H9 (cell line): ENCODE measurements at regions not wholly inside any gene's neighbourhood (a gene's known extent, or its start where the extent isn't known, plus 50 kb on each side); places are given as distances from the start of the nearest gene placed in this dataset.
A peak's percentile ranks its signal among the peaks of the same experiment; 100 is the strongest.

Experiments used
- DNase-seq: peaks from one replicate; pipeline ENCODE4 v3.0.0-alpha.2; 2017
- H2AFZ ChIP-seq: one replicate; pipeline ENCODE4 v1.6.1; 2013; ENCODE audit warnings: mild to moderate bottlenecking, low read length, control low read depth, moderate library complexity
- H2AK5ac ChIP-seq: 2 replicates; pipeline ENCODE4 v1.6.1; 2013; ENCODE audit warnings: low read length, control low read depth, mixed read lengths; ENCODE audit not compliant: insufficient read length
- H2BK120ac ChIP-seq: one replicate; pipeline ENCODE4 v1.6.1; 2013; ENCODE audit warnings: low read depth, mild to moderate bottlenecking, low read length, control low read depth, inconsistent platforms; ENCODE audit not compliant: poor library complexity, severe bottlenecking
- H2BK12ac ChIP-seq: 2 replicates; pipeline ENCODE4 v1.6.1; 2013; ENCODE audit warnings: low read length, control low read depth, mixed read lengths, low read depth; ENCODE audit not compliant: insufficient read length
- H2BK15ac ChIP-seq: 2 replicates; pipeline ENCODE4 v1.6.1; 2013; ENCODE audit warnings: low read depth, low read length, control low read depth
- H2BK20ac ChIP-seq: one replicate; pipeline ENCODE4 v1.6.1; 2013; ENCODE audit warnings: low read depth, mild to moderate bottlenecking, low read length, control low read depth, inconsistent platforms; ENCODE audit not compliant: poor library complexity, severe bottlenecking
- H2BK5ac ChIP-seq: 2 replicates; pipeline ENCODE4 v1.6.1; 2013; ENCODE audit warnings: low read length, control low read depth, mixed read lengths; ENCODE audit not compliant: insufficient read length
- H3K14ac ChIP-seq: 2 replicates; pipeline ENCODE4 v1.6.1; 2013; ENCODE audit warnings: low read length, control low read depth; ENCODE audit not compliant: insufficient read depth
- H3K18ac ChIP-seq: 2 replicates; pipeline ENCODE4 v1.6.1; 2013; ENCODE audit warnings: low read depth, mild to moderate bottlenecking, mixed read lengths, low read length, control low read depth; ENCODE audit not compliant: insufficient read length
- H3K23ac ChIP-seq: 2 replicates; pipeline ENCODE4 v1.6.1; 2013; ENCODE audit warnings: low read length, control low read depth, mixed read lengths, low read depth; ENCODE audit not compliant: insufficient read length
- H3K23me2 ChIP-seq: 2 replicates; pipeline ENCODE4 v1.6.1; 2013; ENCODE audit warnings: low read depth, mild to moderate bottlenecking, mixed read lengths, low read length, control low read depth; ENCODE audit not compliant: insufficient read length, poor library complexity, severe bottlenecking
- H3K27ac ChIP-seq: 2 replicates; pipeline ENCODE4 v1.5.1; 2013; ENCODE audit warnings: low read length, control low read depth, mixed read lengths, low read depth; ENCODE audit not compliant: insufficient read length
- H3K27me3 ChIP-seq: 2 replicates; pipeline ENCODE4 v1.6.1; 2013; ENCODE audit warnings: low read length, control low read depth, inconsistent platforms; ENCODE audit not compliant: insufficient read depth
- H3K4ac ChIP-seq: 2 replicates; pipeline ENCODE4 v1.6.1; 2013; ENCODE audit warnings: low read depth, mild to moderate bottlenecking, control low read depth, inconsistent platforms, low read length, moderate library complexity
- H3K4me1 ChIP-seq: 2 replicates; pipeline ENCODE4 v1.6.1; 2013; ENCODE audit warnings: low read length, control low read depth, inconsistent platforms; ENCODE audit not compliant: insufficient read depth
- H3K4me2 ChIP-seq: 2 replicates; pipeline ENCODE4 v1.6.1; 2013; ENCODE audit warnings: low read length, control low read depth, mixed read lengths; ENCODE audit not compliant: insufficient read length, insufficient read depth
- H3K56ac ChIP-seq: 2 replicates; pipeline ENCODE4 v1.6.1; 2013; ENCODE audit warnings: low read depth, mild to moderate bottlenecking, mixed read lengths, low read length, control low read depth; ENCODE audit not compliant: insufficient read length
- H3K79me1 ChIP-seq: 2 replicates; pipeline ENCODE4 v1.6.1; 2013; ENCODE audit warnings: low read depth, mild to moderate bottlenecking, moderate library complexity, low read length, control low read depth, inconsistent platforms; ENCODE audit not compliant: insufficient read depth, poor library complexity, severe bottlenecking
- H3K79me2 ChIP-seq: 2 replicates; pipeline ENCODE4 v1.6.1; 2013; ENCODE audit warnings: low read length, control low read depth, inconsistent platforms; ENCODE audit not compliant: insufficient read depth
- H3K9ac ChIP-seq: 2 replicates; pipeline ENCODE4 v1.6.1; 2013; ENCODE audit warnings: low read length, control low read depth, mixed read lengths; ENCODE audit not compliant: insufficient read length; ENCODE audit errors: extremely low read depth
- H3K9me3 ChIP-seq: one replicate; pipeline ENCODE4 v1.6.1; 2013; ENCODE audit warnings: low read depth, low read length, inconsistent platforms; ENCODE audit not compliant: control insufficient read depth
- H3T11ph ChIP-seq: one replicate; pipeline ENCODE4 v1.6.1; 2013; ENCODE audit warnings: mild to moderate bottlenecking, low read length, control low read depth, inconsistent platforms
- H4K20me1 ChIP-seq: one replicate; pipeline ENCODE4 v1.6.1; 2013; ENCODE audit not compliant: control insufficient read depth, insufficient read length, insufficient read depth
- H4K5ac ChIP-seq: 2 replicates; pipeline ENCODE4 v1.6.1; 2013; ENCODE audit warnings: low read depth, mild to moderate bottlenecking, mixed read lengths, low read length, control low read depth; ENCODE audit not compliant: insufficient read length
- H4K8ac ChIP-seq: replicated peaks from 2 replicates; pipeline ENCODE4 v1.6.1; 2013; ENCODE audit warnings: low read length, control low read depth, mixed read lengths, low read depth; ENCODE audit not compliant: insufficient read length
- H4K91ac ChIP-seq: 2 replicates; pipeline ENCODE4 v1.6.1; 2013; ENCODE audit warnings: low read depth, mild to moderate bottlenecking, moderate library complexity, mixed read lengths, low read length, control low read depth; ENCODE audit not compliant: insufficient read length
- H3K27ac Mint-ChIP-seq, 3 experiments: 2 replicates in 2 of 3; 3 replicates in 1 of 3; pipeline ENCODE4 v1.8.0; 2020 to 2021; ENCODE audit warnings: mixed read lengths in 3 of 3, mild to moderate bottlenecking in 1 of 3, moderate library complexity in 1 of 3
- H3K27me3 Mint-ChIP-seq: 2 replicates; pipeline ENCODE4 v1.8.0; 2021; ENCODE audit warnings: low read depth, mild to moderate bottlenecking, moderate library complexity, mixed read lengths
- H3K36me3 Mint-ChIP-seq, 3 experiments: 2 replicates in 2 of 3; 3 replicates in 1 of 3; pipeline ENCODE4 v1.8.0; 2020 to 2021; ENCODE audit warnings: low read depth in 3 of 3, mixed read lengths in 3 of 3; ENCODE audit not compliant: insufficient read depth in 1 of 3
- H3K4me1 Mint-ChIP-seq, 2 experiments: 2 replicates each; pipeline ENCODE4 v1.8.0; 2020; ENCODE audit warnings: mixed read lengths in 2 of 2
- H3K4me3 Mint-ChIP-seq, 2 experiments: 2 replicates in 1 of 2; 3 replicates in 1 of 2; pipeline ENCODE4 v1.8.0; 2020 to 2021; ENCODE audit warnings: mild to moderate bottlenecking in 2 of 2, mixed read lengths in 2 of 2, moderate library complexity in 1 of 2
- H3K9me3 Mint-ChIP-seq, 2 experiments: 2 replicates in 1 of 2; 3 replicates in 1 of 2; pipeline ENCODE4 v1.8.0; 2020; ENCODE audit warnings: mild to moderate bottlenecking in 2 of 2, mixed read lengths in 2 of 2, moderate library complexity in 1 of 2
- WGBS: extraction: QIAGEN DNeasy Blood & Tissue Kit; methylation state at CpG from one replicate; pipeline ENCODE4 v1.1.7; 2013; ENCODE audit warnings: missing lambda C conversion rate, low lambda C conversion rate, mixed read lengths; ENCODE audit not compliant: insufficient read length; ENCODE audit errors: extremely low coverage; 5-methylcytosine and 5-hydroxymethylcytosine counted together
- TF ChIP-seq, protein P1 (sequence below): fragments of 200-600 bp; sonication (generic); conservative IDR thresholded peaks from 3 replicates; pipeline ENCODE4 v1.8.0; 2021; ENCODE audit warnings: antibody characterized with exemption, mild to moderate bottlenecking

DNA sequence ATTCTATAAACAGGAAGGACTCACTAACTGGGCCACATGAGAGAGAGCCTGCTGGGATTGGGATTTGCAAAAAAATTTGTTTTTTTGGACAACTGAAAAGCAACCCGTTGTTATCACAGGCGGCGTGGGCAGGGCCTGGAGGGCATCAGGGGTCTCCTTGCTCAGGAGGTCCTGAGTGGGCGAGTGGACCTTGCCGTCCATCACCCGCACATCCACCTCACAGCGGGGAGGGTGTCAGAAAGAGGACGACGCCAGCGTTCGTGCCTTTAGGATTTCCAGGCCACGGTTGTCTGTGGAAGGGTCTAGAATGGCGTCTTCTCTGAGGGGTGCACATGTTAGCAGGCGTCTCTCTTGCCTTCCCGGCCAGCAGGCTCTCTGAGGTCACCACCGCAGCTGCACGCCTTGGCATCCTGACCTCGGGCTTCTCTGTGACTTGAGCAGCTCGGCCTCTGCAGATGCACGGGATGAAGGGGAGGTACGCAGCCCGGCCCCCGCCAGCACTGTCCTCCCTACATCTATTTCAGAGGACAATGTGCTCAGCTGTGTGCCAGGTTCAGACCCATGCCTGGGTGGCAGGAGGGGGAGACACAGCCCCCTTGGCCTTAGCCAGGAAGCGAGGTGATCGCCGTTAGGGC, 749.5 kb downstream of the BRD1 start:
- H3K36me3 Mint-ChIP-seq, result no peaks in the 10 kb centered on the region
- Histone ChIP-seq H3K79me2 (no peaks in the 10 kb centered on the region), H3K23ac (no peak overlapping the region), H3K9ac (no peak overlapping the region), H3K27ac (no peak overlapping the region), H3K4ac (no peak overlapping the region), H4K8ac (no peak overlapping the region), H3T11ph (no peak overlapping the region), H2BK120ac (no peak overlapping the region), H2BK15ac (no peak overlapping the region), H4K5ac (no peak overlapping the region), H3K14ac (no peak overlapping the region; the same call in 1 of the 2 replicates), H3K79me1 (no peaks in the 10 kb centered on the region), H2BK12ac (no peak overlapping the region), H2BK5ac (no peak overlapping the region), H2AFZ (no peak overlapping the region), H3K56ac (no peak overlapping the region), H3K23me2 (no peaks in the 10 kb centered on the region), H3K18ac (no peak overlapping the region), H3K9me3 (no peaks in the 10 kb centered on the region), H3K4me1 (no peaks in the 10 kb centered on the region), H3K4me2 (no peak overlapping the region), H3K27me3 (no peaks in the 10 kb centered on the region), H2AK5ac (no peak overlapping the region), H4K20me1 (no peaks in the 10 kb centered on the region), H4K91ac (no peak overlapping the region), H2BK20ac (no peak overlapping the region)
- DNase-seq, result no peak
- WGBS, result no CpG with 5 or more reads among the region's 26 CpGs
- peak overlapping the region in 1 of 3 experiments; percentile 72; a peak in 2 of 7 replicates for H3K27ac Mint-ChIP-seq
- peaks cover 6% of the 10 kb centered on the region for H3K27me3 Mint-ChIP-seq
- H3K4me3 Mint-ChIP-seq, result no peak overlapping the region
- TF ChIP-seq, protein P1, sequence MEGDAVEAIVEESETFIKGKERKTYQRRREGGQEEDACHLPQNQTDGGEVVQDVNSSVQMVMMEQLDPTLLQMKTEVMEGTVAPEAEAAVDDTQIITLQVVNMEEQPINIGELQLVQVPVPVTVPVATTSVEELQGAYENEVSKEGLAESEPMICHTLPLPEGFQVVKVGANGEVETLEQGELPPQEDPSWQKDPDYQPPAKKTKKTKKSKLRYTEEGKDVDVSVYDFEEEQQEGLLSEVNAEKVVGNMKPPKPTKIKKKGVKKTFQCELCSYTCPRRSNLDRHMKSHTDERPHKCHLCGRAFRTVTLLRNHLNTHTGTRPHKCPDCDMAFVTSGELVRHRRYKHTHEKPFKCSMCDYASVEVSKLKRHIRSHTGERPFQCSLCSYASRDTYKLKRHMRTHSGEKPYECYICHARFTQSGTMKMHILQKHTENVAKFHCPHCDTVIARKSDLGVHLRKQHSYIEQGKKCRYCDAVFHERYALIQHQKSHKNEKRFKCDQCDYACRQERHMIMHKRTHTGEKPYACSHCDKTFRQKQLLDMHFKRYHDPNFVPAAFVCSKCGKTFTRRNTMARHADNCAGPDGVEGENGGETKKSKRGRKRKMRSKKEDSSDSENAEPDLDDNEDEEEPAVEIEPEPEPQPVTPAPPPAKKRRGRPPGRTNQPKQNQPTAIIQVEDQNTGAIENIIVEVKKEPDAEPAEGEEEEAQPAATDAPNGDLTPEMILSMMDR, result no peak
- no peaks in the 10 kb centered on the region for H3K9me3 Mint-ChIP-seq
- no peaks in the 10 kb centered on the region for H3K4me1 Mint-ChIP-seq
